NCI-H226 (cell line): ENCODE measurements at regions not wholly inside any gene's neighbourhood (a gene's known extent, or its start where the extent isn't known, plus 50 kb on each side); places are given as distances from the start of the nearest gene placed in this dataset.

Experiments
- DNase-seq: peaks from one replicate; pipeline ENCODE4 v3.0.0-alpha.2; 2015

- no peak for DNase-seq
These were observed 65.0 kb upstream of the CCN6 start for GRCh38 chr6:111988926-111989325.

DNA sequence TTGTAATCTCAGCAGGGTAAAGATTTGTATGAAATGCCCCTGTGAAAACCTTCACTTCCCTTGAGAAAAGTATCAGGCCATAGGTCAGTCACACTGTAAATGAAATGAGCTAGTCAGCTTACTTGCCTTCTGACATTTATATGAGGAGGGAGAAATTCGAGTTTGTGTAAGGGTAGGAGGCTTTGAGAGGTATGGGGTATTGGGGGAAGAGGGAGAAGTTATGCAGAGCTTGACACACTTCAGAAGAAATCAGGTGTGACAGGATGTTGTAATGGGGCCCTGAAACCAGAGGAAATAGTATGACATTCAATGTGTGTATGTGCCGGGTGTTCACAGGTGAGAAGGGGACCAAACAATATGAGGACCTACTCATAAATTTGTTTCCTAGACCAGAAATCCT is 64.2 kb upstream of the CCN6 start:
- no peak for DNase-seq

- DNase-seq = no peak
These were observed 63.7 kb upstream of the CCN6 start for GRCh38 chr6:111990214-111990613.

DNA sequence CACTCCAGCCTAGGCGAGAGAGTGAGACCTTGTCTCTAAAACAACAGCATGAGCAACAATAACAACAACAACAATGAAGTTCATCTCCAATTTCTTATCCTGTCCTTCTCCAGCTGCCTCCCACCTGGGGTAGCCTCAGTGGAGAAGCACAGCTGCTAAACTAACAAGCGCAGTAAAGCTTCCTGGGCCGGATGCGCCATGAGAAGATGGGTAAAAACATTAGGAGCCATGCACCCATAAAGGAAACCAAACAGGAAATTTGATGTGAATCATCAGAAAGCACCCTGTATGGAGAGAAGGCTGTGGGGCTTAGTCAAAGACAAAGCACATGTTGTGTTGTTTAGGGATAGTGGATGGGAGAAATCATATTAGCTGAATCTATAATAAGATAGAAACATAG is 61.1 kb upstream of the CCN6 start:
- DNase-seq = peak; percentile 40

GRCh38 chr6:111993342-111993741 is 60.6 kb upstream of the CCN6 start:
- no peak for DNase-seq

DNA sequence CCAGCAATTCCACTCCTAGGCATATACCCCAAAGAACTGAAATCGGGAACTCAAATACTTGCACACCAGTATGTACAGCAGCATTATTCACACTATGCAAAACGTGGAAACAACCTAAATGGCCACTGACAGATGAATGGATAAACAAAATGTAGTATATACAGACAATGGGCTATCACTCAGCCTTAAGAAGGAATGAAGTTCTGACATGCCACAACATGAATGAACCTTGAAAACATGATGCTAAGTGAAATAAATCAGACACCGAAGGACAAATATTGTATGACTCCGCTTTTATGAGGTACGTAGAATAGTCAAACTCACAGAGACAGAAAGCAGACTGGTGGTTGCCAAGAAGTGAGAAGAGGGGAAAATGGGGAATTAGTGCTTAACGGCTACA is 59.1 kb upstream of the CCN6 start:
- no peak for DNase-seq

DNA sequence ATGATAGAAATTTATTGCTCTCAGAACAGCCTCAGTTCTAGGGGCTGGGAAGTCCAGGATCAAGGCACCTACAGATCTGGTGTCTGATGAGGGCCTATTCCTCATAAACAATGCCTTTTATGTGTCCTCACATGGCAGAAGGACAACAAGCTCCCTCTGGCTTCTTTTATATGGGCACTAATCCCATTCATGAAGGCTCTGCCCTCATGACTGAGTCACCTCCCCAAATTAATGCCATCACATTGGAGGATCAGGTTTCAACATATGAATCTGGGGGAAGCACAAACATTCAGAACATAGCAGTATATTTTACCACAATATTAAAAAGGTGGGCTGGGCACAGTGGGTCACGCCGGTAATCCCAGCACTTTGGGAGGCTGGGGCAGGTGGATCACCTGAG is 58.5 kb upstream of the CCN6 start:
- no peak for DNase-seq

GRCh38 chr6:111996144-111996865 is 57.6 kb upstream of the CCN6 start:
- no peak for DNase-seq

- DNase-seq = peak; percentile 58
These were observed 56.6 kb upstream of the CCN6 start for GRCh38 chr6:111997078-111997852.

GRCh38 chr6:111997853-111998208 is 56.1 kb upstream of the CCN6 start:
- no peak for DNase-seq

DNA sequence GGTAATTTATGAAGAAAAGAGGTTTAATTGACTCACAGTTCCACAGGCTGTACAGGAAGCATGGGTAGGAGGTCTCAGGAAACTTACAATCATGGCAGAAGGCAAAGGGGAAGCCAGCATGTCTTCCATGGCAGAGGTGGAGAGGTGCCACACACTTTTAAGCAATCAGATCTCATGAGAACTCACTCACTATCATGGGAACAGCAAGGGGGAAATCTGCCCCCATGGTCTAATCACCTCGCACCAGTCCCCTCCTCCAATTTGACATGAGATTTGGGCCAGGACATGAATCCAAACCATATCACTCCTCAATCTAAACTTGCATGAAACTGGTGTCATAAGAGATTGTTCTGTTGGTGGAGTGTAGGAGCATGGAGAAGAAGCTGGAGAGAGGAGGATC is 51.6 kb upstream of the CCN6 start:
- no peak for DNase-seq
